ENCODE measurements at regions not wholly inside any gene's neighbourhood (a gene's known extent, or its start where the extent isn't known, plus 50 kb on each side); places are given as distances from the start of the nearest gene placed in this dataset.
"Not testable (repeated sequence)": the region's sequence is repeated elsewhere in the genome, so short reads cannot be mapped to it uniquely, and the experiment has no call there.

DNA sequence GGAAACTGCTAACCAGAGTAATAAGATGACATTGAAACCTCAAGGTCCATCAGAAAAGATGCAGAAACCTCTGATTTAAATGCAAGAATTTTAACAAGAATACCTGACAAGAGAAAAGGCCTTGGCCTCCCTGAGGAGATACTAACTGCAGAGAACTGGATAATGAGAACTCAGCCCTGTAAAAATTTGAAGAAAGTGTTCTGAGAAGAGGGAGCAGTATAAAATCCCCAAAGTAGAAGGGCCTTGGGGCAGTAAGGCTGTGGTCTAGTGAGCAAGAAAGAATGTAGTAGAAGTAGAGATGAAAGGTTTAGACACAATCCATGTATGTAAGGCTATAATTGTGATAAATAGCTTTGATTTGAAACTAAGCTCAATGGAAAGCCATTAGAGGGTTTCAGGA lies 394.1 kb downstream of the ZBBX start:
- DNase-seq, result no peak

- not testable (repeated sequence) for DNase-seq
Measured at GRCh38 chr3:166975796-166976195, 404.3 kb downstream of the ZBBX start.

GRCh38 chr3:166967714-166968113 lies 412.4 kb downstream of the ZBBX start:
- not testable (repeated sequence) for DNase-seq

- DNase-seq, result no peak
Measured at GRCh38 chr3:166962911-166963310, 417.2 kb downstream of the ZBBX start.

DNA sequence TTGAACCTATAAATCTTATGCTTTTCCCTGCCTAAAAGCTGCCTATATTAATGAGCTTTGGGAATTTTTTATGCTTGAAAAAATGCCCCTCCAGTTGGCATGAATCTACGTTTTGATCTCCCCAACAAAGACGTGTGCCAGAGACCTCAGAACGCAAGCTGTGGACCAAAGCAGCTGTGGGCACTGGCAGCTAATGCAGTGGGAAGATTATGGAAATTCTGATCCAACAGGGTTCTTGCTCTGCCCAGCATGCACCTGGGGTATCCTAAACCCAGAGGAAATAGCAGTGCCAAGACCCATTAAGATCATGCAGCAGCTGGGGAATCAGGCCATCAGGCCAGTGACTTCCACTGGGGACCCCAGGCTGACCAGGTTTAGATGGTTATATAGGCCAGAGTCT lies 423.0 kb downstream of the ZBBX start:
- no peak for DNase-seq

DNA sequence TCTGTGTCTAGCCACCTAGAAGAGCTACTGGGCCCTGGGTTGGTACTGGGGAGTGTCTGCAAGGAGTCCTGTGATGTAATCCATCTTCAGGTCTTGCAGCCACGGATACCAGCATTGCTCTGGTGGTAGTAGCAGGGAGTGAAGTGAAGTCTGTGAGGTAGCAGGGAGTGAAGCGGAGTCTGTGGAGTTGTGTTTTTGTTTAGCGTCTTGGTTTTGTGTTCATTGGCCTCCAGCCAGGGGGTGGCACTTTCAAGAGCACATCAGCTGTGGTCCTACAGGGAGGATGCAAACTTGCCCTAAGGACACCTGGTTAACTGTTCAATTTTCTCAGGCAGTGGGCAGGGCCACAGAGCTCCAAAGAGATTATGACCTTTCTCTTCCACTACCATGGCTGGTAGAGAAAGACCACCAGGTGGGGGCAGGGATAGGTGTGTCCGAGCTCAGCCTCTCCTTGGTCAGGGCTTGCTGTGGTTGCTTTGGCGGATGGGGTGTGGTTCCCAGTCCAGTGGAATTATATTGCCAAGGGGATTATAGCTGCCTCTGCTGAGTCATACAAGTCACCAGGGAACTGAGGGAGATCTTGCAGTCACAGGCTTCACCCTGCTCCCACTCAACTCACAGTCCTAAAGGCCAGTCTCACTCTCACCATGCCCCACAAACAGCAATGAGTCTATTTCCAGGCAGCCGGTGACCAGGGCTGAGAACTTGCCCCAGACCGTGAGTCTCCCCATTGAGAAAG lies 424.7 kb downstream of the ZBBX start:
- DNase-seq, result no peak

DNA sequence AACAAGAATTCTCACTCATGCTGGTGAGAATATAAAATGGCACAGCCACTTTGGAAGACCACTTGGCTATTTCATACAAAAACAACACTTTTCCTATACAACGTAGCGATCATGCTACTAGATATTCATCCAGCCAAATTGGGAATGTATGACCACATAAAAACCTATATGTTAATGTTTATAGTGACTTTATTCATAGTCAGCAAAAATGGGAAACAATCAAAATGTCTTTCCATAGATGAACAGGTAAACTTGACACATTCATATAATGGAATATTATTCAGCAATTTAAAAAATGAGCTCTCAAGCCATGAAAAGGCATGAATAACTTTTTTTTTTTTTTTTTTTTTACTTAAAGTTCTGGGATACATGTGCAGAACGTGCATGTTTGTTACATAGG lies 445.2 kb downstream of the ZBBX start:
- no peak for DNase-seq

DNA sequence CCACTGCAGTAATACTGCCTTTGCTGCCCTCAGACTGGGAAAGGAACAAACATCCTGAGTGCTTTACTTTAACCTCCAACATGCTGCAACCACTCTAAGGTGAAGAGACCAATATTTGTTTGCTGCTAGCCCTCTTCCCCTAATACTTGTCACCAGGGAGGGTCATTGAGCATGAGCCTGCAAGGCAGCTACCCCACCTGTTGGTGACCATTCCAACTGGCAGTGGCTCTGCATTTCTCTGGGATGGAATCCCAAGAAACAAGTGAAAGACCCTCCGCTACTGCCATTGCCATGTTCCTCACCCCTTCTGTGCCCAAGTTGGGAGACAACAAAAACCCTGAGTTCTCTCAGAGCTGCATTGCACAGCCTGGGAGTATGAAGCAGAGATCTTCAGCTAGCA lies 462.7 kb downstream of the ZBBX start:
- no peak for DNase-seq

- DNase-seq, result no peak
Measured at GRCh38 chr3:166902374-166902773, 477.7 kb downstream of the ZBBX start.

- no peak for DNase-seq
Measured at GRCh38 chr3:166900866-166901577, 479.1 kb downstream of the ZBBX start.

GRCh38 chr3:166897811-166898210 lies 482.3 kb downstream of the ZBBX start:
- DNase-seq, result no peak

DNA sequence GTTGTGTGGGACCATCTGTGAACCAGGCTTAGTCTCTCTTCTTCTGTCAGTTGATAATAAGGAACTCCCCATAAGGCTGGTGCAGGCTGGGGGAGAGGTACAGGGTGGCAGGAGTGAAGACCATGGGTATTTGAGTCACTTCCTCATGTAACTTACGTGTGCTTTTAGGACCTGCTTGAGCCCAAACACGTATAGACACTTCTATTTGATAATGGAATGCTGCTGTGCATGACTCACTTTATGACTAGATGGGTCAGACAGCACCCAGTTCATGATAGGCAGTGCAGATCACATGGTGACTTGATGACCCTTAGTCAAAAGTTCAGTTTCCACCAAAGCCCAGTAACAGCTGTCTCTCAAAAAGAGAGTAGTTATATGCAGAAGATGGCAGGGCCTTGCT lies 490.9 kb downstream of the ZBBX start:
- no peak for DNase-seq

DNA sequence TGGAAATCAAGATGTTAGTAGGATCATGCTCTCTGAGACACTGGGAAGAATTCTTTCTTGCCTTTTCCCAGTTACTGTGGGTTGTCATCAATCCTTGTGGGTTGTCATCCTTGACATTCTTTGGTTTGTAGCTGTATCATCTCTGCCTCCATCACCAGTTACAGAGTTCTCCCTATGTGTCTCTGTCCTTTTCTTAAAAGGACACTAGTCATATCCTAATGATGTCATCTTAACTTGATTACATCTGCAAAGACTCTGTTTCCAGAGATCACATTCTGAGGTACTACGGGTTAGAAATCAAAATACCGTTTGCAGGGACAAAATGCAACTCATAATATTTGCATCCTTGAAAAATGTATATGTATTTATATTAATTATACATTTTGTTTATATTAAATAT lies 500.4 kb downstream of the ZBBX start:
- no peak for DNase-seq

DNA sequence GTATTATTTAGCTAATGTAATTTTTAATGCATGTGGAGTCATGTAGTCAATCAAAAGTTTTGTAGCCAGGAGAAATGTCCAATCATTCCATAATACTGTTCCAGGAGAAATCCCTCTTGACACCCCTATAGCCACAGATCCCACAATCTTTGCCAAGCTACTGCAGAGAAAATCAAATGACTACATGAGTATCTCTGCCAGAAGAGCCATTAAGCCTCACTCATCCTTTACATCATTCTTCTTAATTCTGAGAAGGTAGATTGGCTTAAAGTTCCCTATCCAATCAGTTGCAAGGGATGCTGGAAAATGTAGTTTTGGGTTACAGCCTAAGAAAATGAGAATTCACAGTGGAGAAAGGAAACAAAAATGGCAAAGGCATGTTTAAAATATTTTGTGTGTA lies 502.1 kb downstream of the ZBBX start:
- no peak for DNase-seq

DNA sequence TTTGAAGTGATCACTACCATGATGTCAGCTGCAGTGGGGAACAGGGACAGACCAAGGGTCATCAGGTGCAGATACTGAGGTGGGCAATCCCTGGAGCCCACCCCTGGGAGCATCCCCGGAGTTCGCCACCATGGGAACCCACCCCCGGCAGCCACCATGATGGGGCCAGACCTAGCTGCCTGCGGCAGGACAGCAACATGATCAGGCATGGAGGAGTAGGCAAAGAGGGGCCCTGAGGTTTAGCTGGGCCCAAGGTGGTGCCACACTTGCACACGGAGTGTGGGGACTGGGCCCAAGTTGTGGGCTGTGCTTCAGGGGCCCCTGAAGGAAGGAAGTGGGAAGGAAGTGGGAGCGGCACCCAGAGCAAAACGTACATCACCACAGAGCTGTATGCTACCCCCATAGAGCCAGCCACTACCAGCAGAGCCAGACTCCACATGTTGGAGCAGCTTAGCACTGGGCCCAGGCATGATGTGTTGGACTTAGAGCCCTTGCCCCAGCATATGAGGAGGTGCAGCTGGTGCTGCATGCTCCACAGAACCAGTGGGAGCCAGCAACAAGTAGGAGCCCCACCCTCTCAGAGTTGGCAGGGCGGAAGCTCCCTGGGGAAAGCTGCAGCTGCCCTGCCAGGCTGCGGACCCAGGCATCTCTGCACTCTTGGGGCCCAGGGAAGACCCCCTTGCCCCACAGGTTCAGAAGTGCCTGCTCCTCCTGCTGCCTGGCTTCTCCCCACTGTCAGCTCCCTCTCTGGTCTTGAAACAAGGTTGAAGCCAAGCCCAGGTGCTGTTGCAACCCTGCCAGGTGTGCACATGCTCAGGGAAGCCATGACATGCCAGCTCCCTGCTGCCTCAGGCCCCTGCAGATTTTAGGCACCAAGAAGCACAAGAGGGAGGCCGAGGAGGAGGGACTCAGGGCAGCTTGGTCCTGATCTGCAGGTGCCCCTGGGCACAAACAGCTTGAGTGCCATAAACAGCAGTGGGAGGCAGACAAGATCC lies 515.3 kb downstream of the ZBBX start:
- DNase-seq, result no peak

DNA sequence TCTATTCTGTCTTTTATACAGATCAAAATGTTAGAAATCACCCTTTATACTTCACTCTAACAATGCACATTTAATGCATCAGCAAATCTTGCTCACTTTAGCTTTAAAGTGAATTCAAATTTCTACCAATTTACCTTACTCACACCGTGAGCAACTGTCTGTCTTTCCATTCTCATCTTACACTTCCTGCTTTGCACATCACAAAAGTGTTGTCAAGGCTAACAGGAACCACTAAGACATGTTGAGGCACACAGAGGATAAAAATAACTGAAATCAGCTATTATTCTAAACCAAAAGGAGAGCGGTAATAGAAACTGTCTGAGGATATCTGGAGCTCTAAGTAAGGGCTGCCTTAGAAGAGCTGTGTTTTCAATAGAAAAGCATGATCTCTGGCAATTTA lies 519.9 kb downstream of the ZBBX start:
- DNase-seq, result no peak

DNA sequence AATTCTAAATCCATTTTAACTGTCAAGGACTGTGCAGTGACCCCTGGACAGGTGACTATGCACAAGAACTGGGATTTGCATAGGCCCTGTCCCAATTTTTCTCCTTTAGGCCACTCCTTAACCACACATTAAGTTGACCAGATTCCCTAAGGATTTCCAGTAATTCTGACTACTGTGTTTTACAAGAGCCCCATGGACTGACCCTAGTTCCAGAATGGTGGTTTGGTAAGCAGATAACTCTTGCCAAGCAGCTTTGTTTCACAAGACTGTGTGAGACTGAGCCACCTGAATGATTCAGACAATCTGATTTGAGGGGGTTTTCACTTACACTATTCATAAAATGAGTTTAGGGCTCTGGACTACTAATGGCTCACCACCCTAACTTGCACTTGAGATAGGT lies 535.8 kb downstream of the ZBBX start:
- no peak for DNase-seq

GRCh38 chr3:166842784-166843183 lies 537.3 kb downstream of the ZBBX start:
- not testable (repeated sequence) for DNase-seq

- DNase-seq, result no peak
Measured at GRCh38 chr3:166837535-166837934, 542.6 kb downstream of the ZBBX start.

- no peak for DNase-seq
Measured at GRCh38 chr3:166836836-166837235, 543.3 kb downstream of the ZBBX start.

GRCh38 chr3:166829896-166830295 lies 550.2 kb downstream of the ZBBX start:
- no peak for DNase-seq

DNA sequence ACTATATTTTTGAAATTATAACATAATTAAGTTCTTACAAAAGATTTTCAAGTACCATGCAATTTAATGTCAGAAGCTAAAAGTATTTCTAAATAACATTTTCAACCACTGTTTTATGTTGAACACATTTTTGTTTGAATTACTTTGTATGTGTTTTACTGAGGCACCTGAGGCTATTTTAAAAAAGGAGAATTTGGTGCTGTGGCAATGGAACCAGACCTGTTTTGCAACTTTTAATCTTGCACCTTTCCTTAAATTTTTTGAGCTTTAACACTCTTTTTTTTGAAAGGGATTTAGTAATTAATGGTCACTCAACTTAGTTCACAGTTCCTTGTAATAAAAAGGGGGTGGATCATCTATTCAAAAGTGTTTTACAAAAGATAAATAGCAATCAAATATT lies 561.6 kb downstream of the ZBBX start:
- no peak for DNase-seq

DNA sequence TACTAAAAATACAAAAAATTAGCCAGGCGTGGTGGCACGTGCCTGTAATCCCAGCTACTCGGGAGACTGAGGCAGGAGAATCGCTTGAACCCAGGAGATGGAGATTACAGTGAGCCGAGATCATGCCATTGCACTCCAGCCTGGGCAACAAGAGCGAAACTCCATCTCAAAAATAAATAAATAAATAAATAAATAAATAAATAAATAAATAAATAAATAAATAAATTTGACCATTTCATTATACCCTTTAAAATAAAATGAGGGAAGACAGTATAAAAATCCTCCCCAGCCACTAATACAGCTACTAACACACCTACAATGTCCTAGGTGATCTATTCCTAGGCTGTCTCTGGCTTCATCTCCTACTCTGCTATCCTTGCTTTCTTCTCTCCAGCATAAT lies 562.8 kb downstream of the ZBBX start:
- DNase-seq, result not testable (repeated sequence)

Data from NCI-H524 treated with DMSO at 0.1 percent for 48 hours (cell line).